ENCODE measurements at regions not wholly inside any gene's neighbourhood (a gene's known extent, or its start where the extent isn't known, plus 50 kb on each side); places are given as distances from the start of the nearest gene placed in this dataset.

GRCh38 chr2:3966470-3966869 is 263.1 kb downstream of the DCDC2C start:
- no peak overlapping the region for H3K4me3 ChIP-seq (replicated peaks; ENCODE audit: low read depth, low read length)
- DNase-seq (ENCODE audit: low read depth), result no peak
- TF ChIP-seq CTCF (IDR thresholded peaks at IDR 0.05; ENCODE audit: low read length, missing control alignments), result no peak

- DNase-seq (ENCODE audit: low read depth), result no peak
- no peak overlapping the region for H3K4me3 ChIP-seq (replicated peaks; ENCODE audit: low read depth, low read length)
- no peak for TF ChIP-seq CTCF (IDR thresholded peaks at IDR 0.05; ENCODE audit: low read length, missing control alignments)
Observed at GRCh38 chr2:3968736-3969135, 265.4 kb downstream of the DCDC2C start.

GRCh38 chr2:3970791-3971651 is 267.6 kb downstream of the DCDC2C start:
- DNase-seq (ENCODE audit: low read depth), result no peak
- no peak overlapping the region for H3K4me3 ChIP-seq (replicated peaks; ENCODE audit: low read depth, low read length)
- TF ChIP-seq CTCF (IDR thresholded peaks at IDR 0.05; ENCODE audit: low read length, missing control alignments), result no peak

GRCh38 chr2:3971652-3972192 is 268.3 kb downstream of the DCDC2C start:
- H3K4me3 ChIP-seq (replicated peaks; ENCODE audit: low read depth, low read length), result no peak overlapping the region
- DNase-seq (ENCODE audit: low read depth), result no peak
- TF ChIP-seq CTCF (IDR thresholded peaks at IDR 0.05; ENCODE audit: low read length, missing control alignments), result no peak

- no peak for TF ChIP-seq CTCF (IDR thresholded peaks at IDR 0.05; ENCODE audit: low read length, missing control alignments)
- DNase-seq (ENCODE audit: low read depth), result no peak
- no peak overlapping the region for H3K4me3 ChIP-seq (replicated peaks; ENCODE audit: low read depth, low read length)
Observed at GRCh38 chr2:3972377-3972776, 269.0 kb downstream of the DCDC2C start.

GRCh38 chr2:3974765-3975164 is 271.4 kb downstream of the DCDC2C start:
- DNase-seq (ENCODE audit: low read depth), result no peak
- no peak for TF ChIP-seq CTCF (IDR thresholded peaks at IDR 0.05; ENCODE audit: low read length, missing control alignments)
- H3K4me3 ChIP-seq (replicated peaks; ENCODE audit: low read depth, low read length), result no peak overlapping the region

Measured in fibroblast of pulmonary artery (primary cell).